Lung (tissue), 11 donors: ENCODE measurements at regions not wholly inside any gene's neighbourhood (a gene's known extent, or its start where the extent isn't known, plus 50 kb on each side); places are given as distances from the start of the nearest gene placed in this dataset.

ENCODE experiments used
- ATAC-seq: fragments of 200-7000 bp; cut with Tn5 transposase; one replicate; pipeline ENCODE4 v1.9.1; 2020; ENCODE audit warnings: moderate number of reproducible peaks; ENCODE audit not compliant: insufficient read depth, low FRiP score
- DNase-seq, 3 donors: peaks; one replicate each; pipeline ENCODE4 v3.0.0-alpha.2; 2013 to 2017
- H3K27ac ChIP-seq, 2 donors: one replicate each; pipeline ENCODE4 v1.5.1; 2013; ENCODE audit warnings: mild to moderate bottlenecking in 2 of 2, moderate library complexity in 2 of 2, control low read depth in 1 of 2, inconsistent platforms in 1 of 2, low read depth in 1 of 2, low read length in 1 of 2
- H3K27me3 ChIP-seq, 3 donors: one replicate each; pipeline ENCODE4 v1.5.1; 2013; ENCODE audit warnings: low read length in 2 of 3; ENCODE audit not compliant: control insufficient read depth in 3 of 3, insufficient read depth in 3 of 3
- H3K36me3 ChIP-seq, 4 donors: one replicate each; pipeline ENCODE4 v1.5.1; 2013; ENCODE audit warnings: low read length in 4 of 4, mild to moderate bottlenecking in 1 of 4, moderate library complexity in 1 of 4; ENCODE audit not compliant: control insufficient read depth in 4 of 4, insufficient read depth in 4 of 4
- H3K4me1 ChIP-seq, 5 donors: one replicate each; pipeline ENCODE4 v1.5.1; 2013; ENCODE audit warnings: low read length in 5 of 5, mild to moderate bottlenecking in 2 of 5, moderate library complexity in 1 of 5; ENCODE audit not compliant: control insufficient read depth in 5 of 5, insufficient read depth in 5 of 5
- H3K4me3 ChIP-seq: one replicate; pipeline ENCODE4 v1.5.1; 2013; ENCODE audit warnings: mild to moderate bottlenecking, control low read depth, moderate library complexity
- H3K9ac ChIP-seq, 2 donors: one replicate each; pipeline ENCODE4 v1.5.1; 2013; ENCODE audit warnings: low read length in 2 of 2, control low read depth in 1 of 2; ENCODE audit not compliant: insufficient read depth in 1 of 2
- H3K9me3 ChIP-seq, 4 donors: one replicate each; pipeline ENCODE4 v1.5.1; 2013; ENCODE audit warnings: low read length in 3 of 4, mild to moderate bottlenecking in 1 of 4, moderate library complexity in 1 of 4; ENCODE audit not compliant: control insufficient read depth in 4 of 4, insufficient read depth in 3 of 4
- WGBS, 2 donors: extraction: QIAGEN DNeasy Blood & Tissue Kit; methylation state at CpG; one replicate each; pipeline ENCODE4 v1.1.7; 2013; 5-methylcytosine and 5-hydroxymethylcytosine counted together
- TF ChIP-seq, protein P1 (sequence below): IDR thresholded peaks from 2 replicates; pipeline ENCODE4 v1.5.1; 2012; ENCODE audit warnings: mild to moderate bottlenecking; ENCODE audit errors: control extremely low read depth, extremely low read depth
- donor health status: control.
- donor health status: control.
- donor health status: Bipolar disorder and iron deficiency.
- donor health status: healthy.
- donor health status: DM: yes; HTN: yes; CAD: no.

DNA sequence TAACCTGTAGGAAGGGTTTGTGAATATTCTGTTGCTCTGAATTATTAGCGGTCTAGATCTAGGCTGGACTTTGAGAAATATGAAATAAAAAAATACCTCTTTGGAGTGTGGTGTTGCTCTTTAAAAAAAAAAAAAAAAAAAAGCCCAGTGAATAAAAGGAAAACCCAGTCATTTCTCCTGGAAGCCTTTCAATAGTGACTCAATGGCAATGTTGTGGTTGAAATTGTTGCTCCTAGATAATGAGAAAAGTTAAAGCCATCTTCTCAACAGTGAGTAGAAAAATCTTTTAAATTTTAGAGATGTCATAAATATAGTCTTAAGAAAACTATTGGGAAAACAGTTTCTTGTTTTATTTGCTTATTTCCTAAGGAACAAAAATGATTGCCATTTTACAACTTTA, 135.3 kb downstream of the RFC3 start:
- H3K36me3 ChIP-seq: no peaks in the 10 kb centered on the region
- no peak overlapping the region for H3K4me3 ChIP-seq
- H3K27me3 ChIP-seq: no peaks in the 10 kb centered on the region
- H3K4me1 ChIP-seq: no peaks in the 10 kb centered on the region
- TF ChIP-seq, protein P1, sequence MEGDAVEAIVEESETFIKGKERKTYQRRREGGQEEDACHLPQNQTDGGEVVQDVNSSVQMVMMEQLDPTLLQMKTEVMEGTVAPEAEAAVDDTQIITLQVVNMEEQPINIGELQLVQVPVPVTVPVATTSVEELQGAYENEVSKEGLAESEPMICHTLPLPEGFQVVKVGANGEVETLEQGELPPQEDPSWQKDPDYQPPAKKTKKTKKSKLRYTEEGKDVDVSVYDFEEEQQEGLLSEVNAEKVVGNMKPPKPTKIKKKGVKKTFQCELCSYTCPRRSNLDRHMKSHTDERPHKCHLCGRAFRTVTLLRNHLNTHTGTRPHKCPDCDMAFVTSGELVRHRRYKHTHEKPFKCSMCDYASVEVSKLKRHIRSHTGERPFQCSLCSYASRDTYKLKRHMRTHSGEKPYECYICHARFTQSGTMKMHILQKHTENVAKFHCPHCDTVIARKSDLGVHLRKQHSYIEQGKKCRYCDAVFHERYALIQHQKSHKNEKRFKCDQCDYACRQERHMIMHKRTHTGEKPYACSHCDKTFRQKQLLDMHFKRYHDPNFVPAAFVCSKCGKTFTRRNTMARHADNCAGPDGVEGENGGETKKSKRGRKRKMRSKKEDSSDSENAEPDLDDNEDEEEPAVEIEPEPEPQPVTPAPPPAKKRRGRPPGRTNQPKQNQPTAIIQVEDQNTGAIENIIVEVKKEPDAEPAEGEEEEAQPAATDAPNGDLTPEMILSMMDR: no peak
- H3K9me3 ChIP-seq: no peaks in the 10 kb centered on the region
- DNase-seq (no peak), ATAC-seq (no peak)
- no peak overlapping the region for H3K27ac ChIP-seq
- H3K9ac ChIP-seq: no peak overlapping the region
- 97 to 98% methylated on average over 1 of the region's 1 CpG for WGBS, 2 donors

DNA sequence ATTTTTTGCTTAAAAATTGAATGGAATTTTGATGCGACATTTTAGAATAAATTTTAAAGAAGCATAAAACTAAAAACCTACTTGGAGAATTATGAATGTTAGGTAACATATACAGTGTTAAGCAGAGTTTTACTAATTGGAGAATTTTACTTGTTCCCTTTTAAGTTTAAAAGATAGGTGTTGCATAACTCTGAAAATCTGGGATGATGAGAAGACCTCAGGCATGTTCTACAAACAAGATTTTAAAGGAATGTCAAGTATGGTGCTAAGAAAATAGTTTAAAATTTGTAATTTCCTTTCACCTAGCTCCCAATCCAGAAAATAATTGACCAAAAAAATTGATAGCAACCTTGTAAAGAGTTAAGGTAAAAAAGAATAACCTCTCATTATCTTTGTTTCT, 135.8 kb downstream of the RFC3 start:
- no peaks in the 10 kb centered on the region for H3K4me1 ChIP-seq
- WGBS, 2 donors: 98% methylated on average over 1 of the region's 1 CpG

DNA sequence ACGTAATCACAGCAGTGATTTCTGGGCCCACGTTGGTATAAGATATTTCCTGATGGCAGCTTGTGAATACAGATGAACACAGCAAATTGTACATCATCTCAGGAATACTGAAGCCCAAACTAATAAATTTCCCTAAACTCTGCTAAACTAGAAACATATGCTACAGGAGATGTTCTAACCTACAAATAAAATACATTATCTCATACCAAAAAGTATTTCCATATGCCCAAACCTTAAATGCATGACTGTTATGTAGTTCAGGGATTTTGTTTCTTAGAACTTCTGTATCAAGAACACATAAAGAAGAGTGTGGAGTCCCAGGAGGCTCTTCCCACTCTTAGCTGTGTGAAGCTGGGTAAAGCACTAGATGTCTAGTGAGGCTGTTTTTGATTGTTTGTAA, 138.4 kb downstream of the RFC3 start:
- DNase-seq (no peak), ATAC-seq (no peak)
- no peaks in the 10 kb centered on the region for H3K36me3 ChIP-seq
- TF ChIP-seq, protein P1: no peak
- no peak overlapping the region for H3K9ac ChIP-seq
- 84 to 90% methylated on average over 2 of the region's 2 CpGs for WGBS, 2 donors
- no peaks in the 10 kb centered on the region for H3K9me3 ChIP-seq
- H3K27me3 ChIP-seq: no peaks in the 10 kb centered on the region
- H3K4me3 ChIP-seq: no peak overlapping the region
- no peak overlapping the region for H3K27ac ChIP-seq
- no peaks in the 10 kb centered on the region for H3K4me1 ChIP-seq

More for the DNA sequence above, 135.8 kb downstream of the RFC3 start:
- H3K27ac ChIP-seq: no peak overlapping the region
- DNase-seq: no peak
- TF ChIP-seq, protein P1: no peak
- ATAC-seq: no peak
- H3K9me3 ChIP-seq: no peaks in the 10 kb centered on the region
- no peak overlapping the region for H3K9ac ChIP-seq
- H3K4me3 ChIP-seq: no peak overlapping the region
- H3K27me3 ChIP-seq: no peaks in the 10 kb centered on the region
- H3K36me3 ChIP-seq: no peaks in the 10 kb centered on the region

- H3K27ac ChIP-seq: no peak overlapping the region
- DNase-seq (no peak), ATAC-seq (no peak)
- no peak overlapping the region for H3K9ac ChIP-seq
- TF ChIP-seq, protein P1: no peak
- 94% methylated on average over 5 of the region's 5 CpGs for WGBS, 2 donors
- no peak overlapping the region for H3K4me3 ChIP-seq
- H3K27me3 ChIP-seq: no peaks in the 10 kb centered on the region
- no peaks in the 10 kb centered on the region for H3K4me1 ChIP-seq
- no peaks in the 10 kb centered on the region for H3K36me3 ChIP-seq
- no peaks in the 10 kb centered on the region for H3K9me3 ChIP-seq
These were observed 139.6 kb downstream of the RFC3 start for GRCh38 chr13:33957497-33957905.
